ENCODE measurements at regions not wholly inside any gene's neighbourhood (a gene's known extent, or its start where the extent isn't known, plus 50 kb on each side); places are given as distances from the start of the nearest gene placed in this dataset.
"Not testable (repeated sequence)": the region's sequence is repeated elsewhere in the genome, so short reads cannot be mapped to it uniquely, and the experiment has no call there.

DNA sequence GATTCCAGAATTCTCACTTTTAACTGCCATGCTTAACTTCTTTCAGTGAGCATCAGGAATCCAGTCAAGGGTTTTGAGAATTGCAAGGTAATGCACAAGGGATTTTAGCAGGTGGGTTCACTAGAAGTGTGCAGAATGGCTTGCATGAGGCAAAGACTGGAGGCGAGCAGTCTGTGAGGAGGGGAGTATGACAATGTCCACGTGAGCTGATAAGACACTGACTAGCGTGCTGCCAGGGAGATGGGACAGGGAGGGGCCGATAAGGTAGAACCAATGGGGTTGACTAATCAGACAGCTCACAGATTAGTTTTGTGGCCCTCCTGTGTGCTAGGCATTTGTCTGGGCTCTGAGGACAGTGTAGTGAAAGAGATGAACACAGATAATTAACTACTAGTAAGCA lies 102.0 kb upstream of the DAZL start:
- H3K4me3 ChIP-seq (ENCODE audit: low read depth, low read length): no peak overlapping the region

GRCh38 chr3:16708285-16708684 lies 103.1 kb upstream of the DAZL start:
- no peak overlapping the region for H3K4me3 ChIP-seq (ENCODE audit: low read depth, low read length)
- TF ChIP-seq, protein P1, sequence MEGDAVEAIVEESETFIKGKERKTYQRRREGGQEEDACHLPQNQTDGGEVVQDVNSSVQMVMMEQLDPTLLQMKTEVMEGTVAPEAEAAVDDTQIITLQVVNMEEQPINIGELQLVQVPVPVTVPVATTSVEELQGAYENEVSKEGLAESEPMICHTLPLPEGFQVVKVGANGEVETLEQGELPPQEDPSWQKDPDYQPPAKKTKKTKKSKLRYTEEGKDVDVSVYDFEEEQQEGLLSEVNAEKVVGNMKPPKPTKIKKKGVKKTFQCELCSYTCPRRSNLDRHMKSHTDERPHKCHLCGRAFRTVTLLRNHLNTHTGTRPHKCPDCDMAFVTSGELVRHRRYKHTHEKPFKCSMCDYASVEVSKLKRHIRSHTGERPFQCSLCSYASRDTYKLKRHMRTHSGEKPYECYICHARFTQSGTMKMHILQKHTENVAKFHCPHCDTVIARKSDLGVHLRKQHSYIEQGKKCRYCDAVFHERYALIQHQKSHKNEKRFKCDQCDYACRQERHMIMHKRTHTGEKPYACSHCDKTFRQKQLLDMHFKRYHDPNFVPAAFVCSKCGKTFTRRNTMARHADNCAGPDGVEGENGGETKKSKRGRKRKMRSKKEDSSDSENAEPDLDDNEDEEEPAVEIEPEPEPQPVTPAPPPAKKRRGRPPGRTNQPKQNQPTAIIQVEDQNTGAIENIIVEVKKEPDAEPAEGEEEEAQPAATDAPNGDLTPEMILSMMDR (IDR thresholded peaks at IDR 0.05; ENCODE audit: borderline replicate concordance, insufficient read depth, low read depth, low read length): no peak

More for the DNA sequence above, 102.0 kb upstream of the DAZL start:
- TF ChIP-seq, protein P1 (IDR thresholded peaks at IDR 0.05; ENCODE audit: borderline replicate concordance, insufficient read depth, low read depth, low read length): no peak

DNA sequence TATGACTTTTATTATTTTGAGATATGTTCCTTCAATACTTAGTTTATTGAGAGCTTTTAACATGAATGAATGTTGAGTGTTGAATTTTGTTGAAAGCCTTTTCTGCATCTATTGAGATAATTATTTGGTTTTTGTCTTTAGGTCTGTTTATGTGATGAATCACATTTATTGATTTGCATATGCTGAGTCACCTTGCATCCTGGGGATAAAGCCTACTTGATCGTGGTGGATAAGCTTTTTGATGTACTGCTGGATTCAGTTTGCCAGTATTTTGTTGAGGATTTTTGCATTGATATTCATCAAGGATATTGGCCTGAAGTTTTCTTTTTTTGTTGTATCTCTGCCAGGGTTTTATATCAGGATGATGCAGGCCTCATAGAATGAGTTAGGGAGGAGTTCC lies 106.5 kb upstream of the DAZL start:
- H3K4me3 ChIP-seq (ENCODE audit: low read depth, low read length): not testable (repeated sequence)

DNA sequence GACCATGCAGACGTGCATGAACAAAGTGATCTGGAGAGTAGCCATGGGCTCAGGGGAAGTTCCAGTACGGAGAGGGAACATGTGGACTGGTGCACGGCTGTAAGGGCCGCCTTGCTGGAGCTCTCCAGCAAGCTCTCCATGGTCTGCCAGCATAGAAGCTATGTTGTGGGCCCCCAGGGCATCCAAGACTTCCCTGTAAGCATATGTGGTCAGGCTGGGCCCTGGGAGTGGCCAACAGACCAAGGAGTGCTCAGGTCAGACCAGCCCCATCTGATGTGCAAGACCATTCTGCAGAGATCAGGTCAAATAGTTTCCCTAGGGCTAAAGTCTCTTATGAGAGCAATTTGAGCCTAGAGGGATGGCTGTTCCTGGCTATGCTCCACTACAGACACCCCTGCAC lies 110.1 kb upstream of the DAZL start:
- TF ChIP-seq, protein P1 (IDR thresholded peaks at IDR 0.05; ENCODE audit: borderline replicate concordance, insufficient read depth, low read depth, low read length): no peak
- no peak overlapping the region for H3K4me3 ChIP-seq (ENCODE audit: low read depth, low read length)

DNA sequence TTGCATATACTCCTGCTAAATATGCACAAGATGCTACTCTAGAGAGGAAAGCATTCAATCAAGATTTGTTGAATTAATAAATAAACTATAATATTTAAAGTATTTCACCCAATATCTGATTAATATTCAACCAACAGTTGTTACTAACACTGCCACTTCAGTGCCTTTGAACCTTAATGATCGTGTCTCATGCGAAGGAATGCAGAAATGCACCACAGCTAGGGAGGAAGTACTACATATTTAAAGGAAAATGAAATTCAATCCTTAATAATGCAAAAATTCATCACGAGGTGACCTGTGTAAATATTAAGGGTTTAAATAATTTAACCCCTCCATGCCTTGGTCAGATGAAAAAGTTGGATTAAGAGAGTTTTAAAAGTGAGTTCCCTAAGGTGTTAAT lies 114.2 kb upstream of the DAZL start:
- no peak overlapping the region for H3K4me3 ChIP-seq (ENCODE audit: low read depth, low read length)
- TF ChIP-seq, protein P1 (IDR thresholded peaks at IDR 0.05; ENCODE audit: borderline replicate concordance, insufficient read depth, low read depth, low read length): no peak

GRCh38 chr3:16720367-16720940 lies 115.2 kb upstream of the DAZL start:
- H3K4me3 ChIP-seq (ENCODE audit: low read depth, low read length): no peak overlapping the region
- TF ChIP-seq, protein P1 (IDR thresholded peaks at IDR 0.05; ENCODE audit: borderline replicate concordance, insufficient read depth, low read depth, low read length): no peak

DNA sequence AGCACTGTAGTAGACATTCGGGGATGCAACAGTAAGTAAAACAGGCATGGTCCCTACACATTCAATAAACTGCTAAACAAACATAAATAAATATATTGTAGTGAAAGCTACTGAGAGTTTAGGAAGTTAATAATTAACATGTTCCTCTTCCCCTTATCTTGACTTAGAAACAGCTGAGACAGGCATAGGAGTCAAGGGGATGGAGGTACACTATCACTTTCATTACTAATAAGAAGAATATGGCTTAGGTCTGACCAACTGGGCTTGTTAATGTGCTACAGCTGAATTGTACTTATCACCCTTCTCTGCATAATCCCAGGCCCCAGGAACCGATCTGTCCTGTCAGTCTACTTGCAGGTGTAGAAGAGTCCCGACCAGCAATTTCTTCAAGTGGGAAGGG lies 116.3 kb upstream of the DAZL start:
- TF ChIP-seq, protein P1 (IDR thresholded peaks at IDR 0.05; ENCODE audit: borderline replicate concordance, insufficient read depth, low read depth, low read length): no peak
- no peak overlapping the region for H3K4me3 ChIP-seq (ENCODE audit: low read depth, low read length)

- H3K4me3 ChIP-seq (ENCODE audit: low read depth, low read length): no peak overlapping the region
- TF ChIP-seq, protein P1 (IDR thresholded peaks at IDR 0.05; ENCODE audit: borderline replicate concordance, insufficient read depth, low read depth, low read length): no peak
These were observed 118.8 kb upstream of the DAZL start for GRCh38 chr3:16723978-16724377.

All from GM12875 (cell line).